ENCODE measurements at regions not wholly inside any gene's neighbourhood (a gene's known extent, or its start where the extent isn't known, plus 50 kb on each side); places are given as distances from the start of the nearest gene placed in this dataset.

GRCh38 chr14:65280653-65281052 lies 131.9 kb upstream of the FUT8 start:
- TF ChIP-seq YY1 (IDR thresholded peaks at IDR 0.05; ENCODE audit: insufficient read depth, insufficient read length) (no peak), ZNF274 (IDR thresholded peaks at IDR 0.05; ENCODE audit: low read depth, low read length) (no peak), SUZ12 (IDR thresholded peaks at IDR 0.05; ENCODE audit: extremely low read depth, insufficient read depth, insufficient read length) (no peak)
